HUES64 (cell line): ENCODE measurements at regions not wholly inside any gene's neighbourhood (a gene's known extent, or its start where the extent isn't known, plus 50 kb on each side); places are given as distances from the start of the nearest gene placed in this dataset.
A peak's percentile ranks its signal among the peaks of the same experiment; 100 is the strongest.

Experiments
- H3K27ac ChIP-seq: 2 replicates; pipeline ENCODE4 v1.7.0; 2013; ENCODE audit warnings: low read depth, low read length, inconsistent platforms
- H3K27me3 ChIP-seq: 2 replicates; pipeline ENCODE4 v1.6.1; 2013; ENCODE audit warnings: mild to moderate bottlenecking, low read length; ENCODE audit not compliant: insufficient read depth
- H3K36me3 ChIP-seq: 2 replicates; pipeline ENCODE4 v1.6.1; 2013; ENCODE audit warnings: mild to moderate bottlenecking, low read length; ENCODE audit not compliant: insufficient read depth
- H3K4me1 ChIP-seq: 2 replicates; pipeline ENCODE4 v1.6.1; 2013; ENCODE audit warnings: mild to moderate bottlenecking, low read length, moderate library complexity; ENCODE audit not compliant: insufficient read depth
- H3K4me3 ChIP-seq: 2 replicates; pipeline ENCODE4 v1.5.1; 2013; ENCODE audit warnings: mild to moderate bottlenecking, low read length, moderate library complexity
- H3K9ac ChIP-seq: 2 replicates; pipeline ENCODE4 v1.6.1; 2013; ENCODE audit warnings: mild to moderate bottlenecking, low read depth, low read length
- H3K9me3 ChIP-seq: 2 replicates; pipeline ENCODE4 v1.6.1; 2013; ENCODE audit warnings: low read depth, low read length; ENCODE audit not compliant: insufficient read depth
- WGBS: fragments of 150-250, 120-280 bp; methylation state at CpG from one replicate; pipeline ENCODE4 v1.1.7; 2013; ENCODE audit warnings: missing lambda C conversion rate; 5-methylcytosine and 5-hydroxymethylcytosine counted together

DNA sequence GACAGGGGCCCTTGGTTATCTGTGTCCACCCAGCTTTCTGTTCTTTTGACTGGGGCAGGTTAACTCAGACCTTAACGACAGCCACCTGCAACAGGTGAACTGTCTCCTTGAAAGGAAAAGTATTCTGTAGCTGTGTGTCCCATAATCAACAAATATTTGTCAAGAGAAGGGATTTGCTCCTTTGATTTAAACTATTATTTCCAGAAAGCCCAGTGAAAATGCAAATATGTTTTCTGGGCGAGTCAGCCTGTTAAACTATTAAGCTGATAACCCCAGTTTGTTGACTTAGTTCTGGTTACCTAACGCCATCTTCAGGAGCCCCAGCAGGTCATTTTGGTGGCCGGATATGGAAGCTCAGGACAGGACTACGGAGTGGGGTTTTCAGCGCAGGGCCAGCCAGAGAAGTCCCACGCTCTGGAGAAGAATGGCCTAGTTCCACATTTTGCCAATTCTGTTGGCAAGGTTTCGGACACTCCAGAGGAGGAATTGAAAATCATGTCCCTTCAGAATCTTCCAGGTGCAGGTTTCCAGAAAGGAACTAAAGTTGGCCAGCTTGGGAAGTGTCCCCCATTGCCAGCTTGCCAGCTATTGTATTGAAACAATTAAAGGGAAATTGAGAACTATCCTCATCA lies 54.5 kb downstream of the ADRA2A start:
- Histone ChIP-seq H3K4me1 (peaks cover 23% of the 10 kb centered on the region), H3K27me3 (no peaks in the 10 kb centered on the region), H3K4me3 (no peak overlapping the region), H3K9me3 (no peaks in the 10 kb centered on the region), H3K27ac (no peak overlapping the region), H3K36me3 (no peaks in the 10 kb centered on the region), H3K9ac (no peak overlapping the region)
- 88% methylated on average over 8 of the region's 8 CpGs for WGBS

DNA sequence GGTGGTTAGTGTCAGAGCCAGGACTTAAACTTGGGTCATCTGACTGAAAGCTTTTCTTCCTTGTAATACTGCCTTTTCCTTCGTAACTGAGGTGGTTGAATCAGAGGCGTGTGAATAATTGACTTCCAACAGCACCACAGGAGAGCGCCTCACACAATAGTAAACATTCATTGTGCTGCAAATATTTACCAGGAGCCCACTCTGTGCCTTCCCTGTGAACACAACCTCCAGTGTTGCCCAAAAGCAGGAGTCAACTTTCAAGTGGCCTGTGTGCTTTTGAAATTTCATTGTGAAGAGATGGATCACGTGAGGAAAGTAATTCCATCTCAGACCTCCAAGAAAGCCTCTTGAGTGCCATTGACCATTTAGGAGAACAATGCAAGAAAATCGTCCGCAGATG lies 60.2 kb downstream of the ADRA2A start:
- WGBS = 7% methylated on average over 6 of the region's 6 CpGs
- H3K4me3 ChIP-seq = peak overlapping the region; percentile 17; the same call in 1 of the 2 replicates

DNA sequence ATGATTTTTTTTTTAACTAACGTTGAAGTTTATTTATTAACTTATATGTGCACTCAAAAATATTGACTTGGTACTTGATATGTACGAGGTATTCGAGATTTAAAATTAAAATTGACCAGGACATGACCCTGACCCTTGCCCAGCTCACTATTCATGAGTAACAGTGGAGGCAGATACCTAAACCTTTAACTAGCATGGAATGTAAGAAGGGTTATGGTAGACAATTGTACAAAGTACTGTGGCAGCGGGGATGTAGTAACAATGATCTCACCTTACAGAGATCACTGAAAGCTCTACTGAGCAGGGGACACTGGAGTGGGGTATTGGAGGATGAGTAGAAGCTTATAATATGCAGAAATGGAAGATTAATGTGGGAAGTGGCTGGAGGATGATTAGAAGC lies 60.8 kb downstream of the ADRA2A start:
- Histone ChIP-seq H3K9ac (no peak overlapping the region), H3K9me3 (no peaks in the 10 kb centered on the region), H3K4me1 (peaks cover 34% of the 10 kb centered on the region), H3K27ac (peak overlapping the region; percentile 79; the same call in 1 of the 2 replicates), H3K36me3 (no peaks in the 10 kb centered on the region), H3K27me3 (peaks cover 6% of the 10 kb centered on the region; the same call in 1 of the 2 replicates), H3K4me3 (0 out of 2 replicates have a peak overlapping the region, but pooled peaks have one; percentile 17)
- WGBS = 75% methylated on average over 3 of the region's 4 CpGs

More for the DNA sequence above, 60.2 kb downstream of the ADRA2A start:
- no peaks in the 10 kb centered on the region for H3K9me3 ChIP-seq
- H3K9ac ChIP-seq = no peak overlapping the region
- peaks cover 6% of the 10 kb centered on the region; the same call in 1 of the 2 replicates for H3K27me3 ChIP-seq
- H3K27ac ChIP-seq = peak overlapping the region; percentile 92; the same call in 1 of the 2 replicates
- H3K4me1 ChIP-seq = peaks cover 34% of the 10 kb centered on the region
- no peaks in the 10 kb centered on the region for H3K36me3 ChIP-seq

DNA sequence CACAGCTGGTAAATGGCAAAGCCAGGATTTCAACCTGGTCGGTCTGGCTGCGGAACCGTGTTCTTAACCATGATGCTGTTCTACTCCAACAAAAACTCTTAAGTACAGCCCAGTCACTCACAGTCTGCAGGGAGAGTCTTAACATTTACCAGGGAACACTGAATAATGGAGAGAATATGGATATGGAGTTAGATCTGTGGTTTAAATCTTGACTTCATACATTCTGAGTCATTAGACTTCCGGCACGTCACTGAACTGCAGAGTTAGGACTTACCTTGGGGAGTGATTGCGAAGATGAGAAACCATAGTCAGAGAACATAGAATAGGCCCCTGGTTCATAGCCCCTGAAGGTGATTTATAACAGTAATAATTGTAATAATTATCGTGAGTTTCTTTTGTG lies 61.7 kb downstream of the ADRA2A start:
- Histone ChIP-seq H3K4me3 (no peak overlapping the region), H3K4me1 (peaks cover 34% of the 10 kb centered on the region), H3K27me3 (peaks cover 6% of the 10 kb centered on the region; the same call in 1 of the 2 replicates), H3K27ac (0 out of 2 replicates have a peak overlapping the region, but pooled peaks have one; percentile 7), H3K9ac (no peak overlapping the region), H3K36me3 (no peaks in the 10 kb centered on the region), H3K9me3 (no peaks in the 10 kb centered on the region)
- 98% methylated on average over 7 of the region's 7 CpGs for WGBS

DNA sequence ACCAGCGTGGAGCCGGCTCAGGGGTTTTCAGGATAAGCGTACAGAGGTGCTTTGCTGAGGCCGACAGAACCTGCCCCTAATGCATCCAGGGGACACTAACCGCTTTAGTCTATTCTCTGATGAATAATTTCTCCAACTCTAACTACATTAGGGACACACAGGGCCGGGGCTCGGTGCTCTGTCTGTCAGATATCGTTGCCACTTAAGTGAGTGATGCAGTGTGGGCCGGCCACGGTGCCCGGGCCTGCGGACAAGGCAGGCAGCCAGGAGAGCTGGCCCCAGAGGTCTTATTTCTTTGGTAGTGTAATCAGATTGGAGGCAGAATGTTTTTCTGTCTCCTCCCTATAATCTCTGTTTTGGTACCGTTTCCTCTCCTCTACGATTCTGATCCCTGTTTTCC lies 62.7 kb downstream of the ADRA2A start:
- 95% methylated on average over 14 of the region's 14 CpGs for WGBS

DNA sequence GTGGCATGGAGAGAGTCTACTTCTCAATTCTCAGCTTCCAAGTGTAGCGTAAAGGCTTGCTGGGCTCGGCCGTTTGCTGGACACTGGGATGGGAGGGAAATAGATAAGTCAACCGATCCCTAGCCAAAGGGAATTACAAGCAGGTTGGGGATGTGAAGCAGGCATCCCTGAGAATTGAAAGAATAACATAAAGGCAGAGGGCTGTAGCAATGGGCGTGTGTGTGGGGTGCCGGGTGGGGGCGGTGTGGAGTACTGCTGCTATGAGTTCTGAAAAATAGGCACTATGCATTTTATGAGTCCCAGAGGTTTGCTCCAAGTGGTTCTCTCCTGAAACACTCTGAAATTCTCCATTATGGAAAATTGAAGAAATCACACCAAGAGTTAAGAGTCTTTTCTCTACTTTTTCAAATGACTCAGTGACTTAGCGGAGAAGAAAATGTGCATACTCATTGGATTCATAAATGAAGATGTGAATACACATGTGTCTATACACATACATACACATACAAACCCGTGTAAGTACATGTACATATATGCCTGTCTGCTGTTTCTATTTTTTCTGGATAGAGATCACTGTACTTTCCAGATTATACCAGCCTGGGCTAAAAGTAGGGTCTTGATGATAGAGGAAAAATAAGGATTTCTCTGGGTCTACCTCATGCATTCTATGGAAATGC lies 65.4 kb downstream of the ADRA2A start:
- Histone ChIP-seq H3K27me3 (peaks cover 6% of the 10 kb centered on the region; the same call in 1 of the 2 replicates), H3K36me3 (no peaks in the 10 kb centered on the region), H3K9ac (no peak overlapping the region), H3K4me3 (no peak overlapping the region), H3K9me3 (no peaks in the 10 kb centered on the region), H3K27ac (no peak overlapping the region), H3K4me1 (peaks cover 22% of the 10 kb centered on the region)
- WGBS = 89% methylated on average over 8 of the region's 9 CpGs

More for the DNA sequence above, 62.7 kb downstream of the ADRA2A start:
- Histone ChIP-seq H3K9me3 (no peaks in the 10 kb centered on the region), H3K4me1 (peaks cover 34% of the 10 kb centered on the region), H3K36me3 (no peaks in the 10 kb centered on the region), H3K27ac (no peak overlapping the region), H3K9ac (no peak overlapping the region), H3K27me3 (peaks cover 6% of the 10 kb centered on the region; the same call in 1 of the 2 replicates), H3K4me3 (no peak overlapping the region)

DNA sequence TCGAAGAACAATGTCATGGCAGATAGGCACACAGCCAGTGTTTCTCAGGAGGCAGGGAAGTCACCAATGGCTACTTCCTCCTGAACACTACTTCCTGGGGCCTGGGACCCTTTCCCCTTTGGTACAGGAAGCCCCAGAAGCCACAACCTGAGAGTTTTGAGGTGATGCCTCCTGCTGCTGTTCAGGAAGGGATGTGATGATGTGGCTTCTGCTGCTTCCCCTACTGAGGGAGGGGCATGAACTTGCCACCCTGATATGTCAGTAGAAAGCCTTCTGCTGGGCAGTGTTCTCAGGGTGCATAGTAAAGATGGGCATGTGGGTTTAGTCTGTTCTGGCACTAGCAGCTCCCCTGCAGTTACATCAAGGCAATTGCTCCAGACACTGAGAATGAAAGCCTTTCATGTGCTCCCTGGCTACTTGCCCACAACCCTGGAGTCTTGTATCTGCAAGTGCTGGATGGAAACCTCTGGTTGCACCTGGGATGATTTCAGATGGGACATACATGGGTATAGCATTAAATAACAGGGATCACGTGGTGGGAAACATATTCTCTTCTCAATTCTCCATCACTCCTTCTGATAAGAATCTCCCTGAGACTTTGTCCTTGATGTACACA lies 69.3 kb downstream of the ADRA2A start:
- H3K27ac ChIP-seq = no peak overlapping the region
- 98% methylated on average over 2 of the region's 2 CpGs for WGBS

DNA sequence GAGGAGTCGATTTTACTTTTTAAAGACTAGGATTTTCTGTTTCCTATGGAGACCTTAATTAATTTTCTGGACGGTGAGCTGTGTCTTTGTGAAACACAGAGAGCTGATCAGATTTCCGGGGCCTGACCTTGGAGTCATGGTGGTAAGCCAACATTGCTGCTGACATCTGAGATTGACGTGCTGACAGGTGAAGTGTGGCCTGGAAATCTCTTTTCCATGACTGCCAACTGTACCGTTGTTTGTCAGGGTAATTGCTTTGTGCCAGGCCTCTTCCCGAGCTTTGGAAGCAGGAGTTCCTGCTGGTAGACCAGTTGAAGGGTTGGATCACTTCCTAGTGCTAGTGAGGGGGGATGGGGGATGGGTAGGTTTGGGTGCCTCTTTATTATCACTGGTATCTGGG lies 71.2 kb downstream of the ADRA2A start:
- H3K27me3 ChIP-seq = no peaks in the 10 kb centered on the region
- H3K9me3 ChIP-seq = no peaks in the 10 kb centered on the region
- peaks cover 4% of the 10 kb centered on the region; the same call in 1 of the 2 replicates for H3K4me1 ChIP-seq
- no peak overlapping the region for H3K9ac ChIP-seq
- H3K4me3 ChIP-seq = no peak overlapping the region
- H3K36me3 ChIP-seq = no peaks in the 10 kb centered on the region
- WGBS = 87% methylated on average over 6 of the region's 6 CpGs
- H3K27ac ChIP-seq = no peak overlapping the region

More for the DNA sequence above, 69.3 kb downstream of the ADRA2A start:
- Histone ChIP-seq H3K9me3 (no peaks in the 10 kb centered on the region), H3K36me3 (no peaks in the 10 kb centered on the region), H3K4me3 (no peak overlapping the region), H3K4me1 (peaks cover 4% of the 10 kb centered on the region; the same call in 1 of the 2 replicates), H3K9ac (no peak overlapping the region), H3K27me3 (no peaks in the 10 kb centered on the region)

DNA sequence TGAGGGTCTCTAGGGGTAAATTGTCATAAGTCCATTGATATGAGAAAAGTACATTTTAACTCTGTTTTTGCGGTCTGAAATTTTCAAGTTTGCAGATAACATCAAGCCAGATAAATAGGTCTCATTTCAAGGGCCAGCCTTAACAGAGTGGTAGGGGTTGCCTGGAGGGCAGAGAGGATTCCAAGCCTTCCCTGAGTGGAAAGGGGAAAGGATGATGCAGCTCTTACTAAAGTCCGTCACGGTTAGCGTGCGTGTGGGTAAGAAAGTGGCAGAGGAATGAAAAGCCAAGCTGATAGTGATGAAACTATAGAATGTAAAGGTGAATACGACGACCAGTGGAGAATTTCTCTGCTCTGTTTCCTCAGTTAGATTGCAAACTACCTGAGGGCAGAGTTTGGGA lies 71.6 kb downstream of the ADRA2A start:
- 94% methylated on average over 7 of the region's 7 CpGs for WGBS
- Histone ChIP-seq H3K4me3 (no peak overlapping the region), H3K9ac (no peak overlapping the region), H3K27me3 (no peaks in the 10 kb centered on the region), H3K36me3 (no peaks in the 10 kb centered on the region), H3K9me3 (no peaks in the 10 kb centered on the region), H3K4me1 (peaks cover 4% of the 10 kb centered on the region; the same call in 1 of the 2 replicates), H3K27ac (no peak overlapping the region)

DNA sequence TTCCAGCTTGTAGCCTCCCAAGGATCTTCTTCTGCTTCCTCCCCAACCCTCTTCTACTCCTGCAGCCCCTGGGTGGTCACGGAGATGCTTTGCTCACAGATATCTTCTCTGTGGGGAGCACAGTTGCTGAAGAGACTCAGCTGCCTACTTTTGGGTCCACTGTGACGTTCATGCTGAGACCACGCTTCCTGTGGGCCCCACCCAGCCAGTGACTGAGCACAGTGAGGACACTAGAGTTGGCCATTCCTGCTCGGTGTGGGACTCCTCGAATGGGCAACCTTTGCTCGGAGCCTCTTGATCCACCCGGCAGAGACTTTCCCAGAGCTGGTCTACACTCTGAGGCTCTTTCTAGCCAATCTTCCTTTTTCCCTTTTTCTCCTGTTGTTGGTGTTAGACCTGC lies 73.9 kb downstream of the ADRA2A start:
- Histone ChIP-seq H3K4me1 (peaks cover 4% of the 10 kb centered on the region; the same call in 1 of the 2 replicates), H3K4me3 (no peak overlapping the region), H3K27ac (no peak overlapping the region), H3K27me3 (no peaks in the 10 kb centered on the region), H3K9ac (no peak overlapping the region), H3K36me3 (no peaks in the 10 kb centered on the region), H3K9me3 (no peaks in the 10 kb centered on the region)
- 95% methylated on average over 7 of the region's 7 CpGs for WGBS
